SK-N-SH (cell line): ENCODE measurements at regions not wholly inside any gene's neighbourhood (a gene's known extent, or its start where the extent isn't known, plus 50 kb on each side); places are given as distances from the start of the nearest gene placed in this dataset.

Source experiments
- CTCF ChIA-PET: fragments of 300-600, 350-600 bp; formaldehyde crosslinking; extraction: SDS; loops from one replicate; lab custom pipeline; 2021; lab: Yijun Ruan, JAX
- POLR2A ChIA-PET: fragments of 350-600 bp; sonication (Branson Sonifier 250); formaldehyde crosslinking; extraction: SDS; loops from one replicate; lab custom pipeline; 2020; ENCODE audit warnings: antibody characterized with exemption, inconsistent platforms; lab: Yijun Ruan, JAX
- DNase-seq: peaks from one replicate; pipeline ENCODE4 v3.0.0; 2012
- H2AFZ ChIP-seq: fragments of 200-600 bp; sonication (generic); 2 replicates; pipeline ENCODE4 v1.8.1; 2016; ENCODE audit warnings: antibody characterized with exemption, mild to moderate bottlenecking, low read depth
- H3F3A ChIP-seq: fragments of 200-600 bp; sonication (generic); replicated peaks from 2 replicates; pipeline ENCODE3; 2016; ENCODE audit warnings: antibody characterized with exemption, mild to moderate bottlenecking; ENCODE audit not compliant: insufficient read depth
- H3K27ac ChIP-seq, 2 experiments: fragments of 200-500 bp in 1 of 2; fragments of 200-600 bp in 1 of 2; sonication (Bioruptor generic) in 1 of 2; sonication (generic), shearing (Covaris generic) in 1 of 2; 2 replicates each; pipeline versions ENCODE4 v1.5.1 to v1.6.1; 2014 to 2016; ENCODE audit warnings: low read depth in 2 of 2, inconsistent platforms in 1 of 2, low read length in 1 of 2, mild to moderate bottlenecking in 1 of 2, mixed read lengths in 1 of 2
- H3K27me3 ChIP-seq: fragments of 200-600 bp; sonication (generic), shearing (Covaris generic); 2 replicates; pipeline ENCODE4 v1.6.1; 2016; ENCODE audit warnings: mixed run types; ENCODE audit not compliant: insufficient read depth
- H3K36me3 ChIP-seq, 2 experiments: fragments of 200-500 bp in 1 of 2; fragments of 200-600 bp in 1 of 2; sonication (Bioruptor generic) in 1 of 2; sonication (generic) in 1 of 2; replicated peaks in 1 of 2; 2 replicates each; pipeline versions ENCODE3 to v1.5.1; 2014 to 2016; ENCODE audit warnings: low read length in 1 of 2, mild to moderate bottlenecking in 1 of 2; ENCODE audit not compliant: insufficient read depth in 2 of 2, control insufficient read depth in 1 of 2
- H3K4me1 ChIP-seq, 2 experiments: fragments of 200-500 bp in 1 of 2; fragments of 200-600 bp in 1 of 2; sonication (Bioruptor generic) in 1 of 2; sonication (generic), shearing (Covaris generic) in 1 of 2; 2 replicates each; pipeline versions ENCODE4 v1.5.1 to v1.6.1; 2014 to 2016; ENCODE audit warnings: low read depth in 1 of 2, low read length in 1 of 2, mixed run types in 1 of 2; ENCODE audit not compliant: insufficient read depth in 2 of 2, control insufficient read depth in 1 of 2
- H3K4me2 ChIP-seq: fragments of 200-600 bp; sonication (generic), shearing (Covaris generic); 2 replicates; pipeline ENCODE4 v1.6.1; 2017; ENCODE audit warnings: mixed run types
- H3K4me3 ChIP-seq, 2 experiments: fragments of 200-500 bp in 1 of 2; fragments of 200-600 bp in 1 of 2; sonication (Bioruptor generic) in 1 of 2; sonication (generic), shearing (Covaris generic) in 1 of 2; 2 replicates each; pipeline versions ENCODE4 v1.5.1 to v1.8.1; 2014 to 2016; ENCODE audit warnings: low read depth in 2 of 2, inconsistent platforms in 1 of 2, low read length in 1 of 2, mild to moderate bottlenecking in 1 of 2, mixed read lengths in 1 of 2, moderate library complexity in 1 of 2
- H3K79me2 ChIP-seq: fragments of 200-600 bp; sonication (generic); 2 replicates; pipeline ENCODE4 v1.8.1; 2017; ENCODE audit warnings: mild to moderate bottlenecking; ENCODE audit not compliant: insufficient read depth
- H3K9ac ChIP-seq: fragments of 200-600 bp; sonication (generic); 2 replicates; pipeline ENCODE4 v1.6.1; 2017; ENCODE audit warnings: mixed run types
- H3K9me2 ChIP-seq: fragments of 200-600 bp; sonication (generic); 2 replicates; pipeline ENCODE4 v1.6.1; 2017; ENCODE audit warnings: mixed run types
- H3K9me3 ChIP-seq: fragments of 200-600 bp; sonication (generic); 2 replicates; pipeline ENCODE4 v1.6.1; 2017; ENCODE audit warnings: mixed run types, mild to moderate bottlenecking, moderate library complexity
- H4K20me1 ChIP-seq: fragments of 200-600 bp; sonication (generic); 2 replicates; pipeline ENCODE4 v1.6.1; 2017; ENCODE audit warnings: mild to moderate bottlenecking, mixed run types; ENCODE audit not compliant: insufficient read depth
- ELF1 ChIP-seq: IDR thresholded peaks from 2 replicates; pipeline ENCODE4 v1.4.0; 2012
- EZH2phosphoT487 ChIP-seq: fragments of 200-600 bp; sonication (generic); IDR thresholded peaks from 2 replicates; pipeline ENCODE4 v1.6.1; 2017; ENCODE audit warnings: low read depth, mixed run types, mild to moderate bottlenecking, antibody characterized with exemption, moderate library complexity, borderline replicate concordance
- GABPA ChIP-seq: IDR thresholded peaks from 2 replicates; pipeline ENCODE4 v1.4.0; 2012; ENCODE audit warnings: low read depth, mild to moderate bottlenecking
- MXI1 ChIP-seq: IDR thresholded peaks from 2 replicates; pipeline ENCODE4 v1.6.1; 2012; ENCODE audit warnings: mild to moderate bottlenecking, low read depth, low read length, improper control_type of control experiment
- NFIC ChIP-seq: IDR thresholded peaks from 2 replicates; pipeline ENCODE4 v1.4.0; 2012; ENCODE audit warnings: borderline replicate concordance
- POLR2AphosphoS5 ChIP-seq: IDR thresholded peaks from 2 replicates; pipeline ENCODE4 v1.6.1; 2012; ENCODE audit warnings: low read depth, low read length
- RAD21 ChIP-seq: IDR thresholded peaks from 2 replicates; pipeline ENCODE4 v1.6.1; 2012; ENCODE audit warnings: mild to moderate bottlenecking, low read length
- RXRA ChIP-seq: IDR thresholded peaks from 2 replicates; pipeline ENCODE4 v1.4.0; 2012; ENCODE audit warnings: low read depth, mild to moderate bottlenecking, borderline replicate concordance
- TEAD4 ChIP-seq: IDR thresholded peaks from 2 replicates; pipeline ENCODE4 v1.4.0; 2012; ENCODE audit warnings: mild to moderate bottlenecking, borderline replicate concordance; ENCODE audit not compliant: insufficient read depth
- WGBS: methylation state at CpG from one replicate; pipeline ENCODE4 v1.1.6; 2017; ENCODE audit warnings: low lambda C conversion rate; 5-methylcytosine and 5-hydroxymethylcytosine counted together
- TF ChIP-seq, protein P1 (sequence below): IDR thresholded peaks from 2 replicates; pipeline ENCODE4 v1.6.1; 2012; ENCODE audit warnings: mild to moderate bottlenecking, low read depth, low read length, moderate library complexity
- TF ChIP-seq, protein P2 (sequence below): IDR thresholded peaks from 2 replicates; pipeline ENCODE4 v1.4.0; 2012; ENCODE audit warnings: low read depth, borderline replicate concordance
- TF ChIP-seq, protein P3 (sequence below): IDR thresholded peaks from 2 replicates; pipeline ENCODE4 v1.4.0; 2012; ENCODE audit warnings: low read depth
- TF ChIP-seq, protein P4 (sequence below): fragments of 150-350 bp; IDR thresholded peaks from 2 replicates; pipeline ENCODE4 v1.6.1; 2016; ENCODE audit warnings: mild to moderate bottlenecking, low read depth, low read length

DNA sequence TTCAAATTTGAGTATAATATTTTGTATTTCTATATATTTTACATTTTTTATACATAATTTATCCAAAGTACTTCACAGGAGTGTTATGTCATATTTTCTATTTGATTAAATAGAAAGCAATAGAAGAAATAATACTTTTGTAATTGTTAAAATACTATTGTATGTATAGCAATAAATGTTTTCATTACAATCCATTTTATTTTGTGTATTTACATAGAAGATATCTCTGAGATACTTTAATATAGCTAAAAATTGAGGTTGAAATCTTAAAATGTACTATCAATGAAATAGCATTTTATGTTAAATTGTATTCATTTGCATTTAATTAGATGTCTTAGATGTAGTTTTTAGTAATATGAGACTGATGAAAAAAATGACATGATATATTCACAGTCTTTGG, 1109.6 kb upstream of the MIR17HG start:
- Histone ChIP-seq H3K27ac (no peak overlapping the region), H4K20me1 (no peaks in the 10 kb centered on the region), H2AFZ (no peak overlapping the region), H3K4me1 (no peaks in the 10 kb centered on the region), H3K9me3 (no peaks in the 10 kb centered on the region), H3K4me2 (no peak overlapping the region), H3K36me3 (no peaks in the 10 kb centered on the region), H3K9ac (no peak overlapping the region), H3F3A (no peaks in the 10 kb centered on the region), H3K27me3 (no peaks in the 10 kb centered on the region), H3K4me3 (no peak overlapping the region), H3K9me2 (no peaks in the 10 kb centered on the region), H3K79me2 (no peaks in the 10 kb centered on the region)
- CTCF ChIA-PET, result no interaction called here
- DNase-seq, result no peak
- POLR2A ChIA-PET, result no interaction called here
- TF ChIP-seq NFIC, result no peak
- TF ChIP-seq, protein P1, sequence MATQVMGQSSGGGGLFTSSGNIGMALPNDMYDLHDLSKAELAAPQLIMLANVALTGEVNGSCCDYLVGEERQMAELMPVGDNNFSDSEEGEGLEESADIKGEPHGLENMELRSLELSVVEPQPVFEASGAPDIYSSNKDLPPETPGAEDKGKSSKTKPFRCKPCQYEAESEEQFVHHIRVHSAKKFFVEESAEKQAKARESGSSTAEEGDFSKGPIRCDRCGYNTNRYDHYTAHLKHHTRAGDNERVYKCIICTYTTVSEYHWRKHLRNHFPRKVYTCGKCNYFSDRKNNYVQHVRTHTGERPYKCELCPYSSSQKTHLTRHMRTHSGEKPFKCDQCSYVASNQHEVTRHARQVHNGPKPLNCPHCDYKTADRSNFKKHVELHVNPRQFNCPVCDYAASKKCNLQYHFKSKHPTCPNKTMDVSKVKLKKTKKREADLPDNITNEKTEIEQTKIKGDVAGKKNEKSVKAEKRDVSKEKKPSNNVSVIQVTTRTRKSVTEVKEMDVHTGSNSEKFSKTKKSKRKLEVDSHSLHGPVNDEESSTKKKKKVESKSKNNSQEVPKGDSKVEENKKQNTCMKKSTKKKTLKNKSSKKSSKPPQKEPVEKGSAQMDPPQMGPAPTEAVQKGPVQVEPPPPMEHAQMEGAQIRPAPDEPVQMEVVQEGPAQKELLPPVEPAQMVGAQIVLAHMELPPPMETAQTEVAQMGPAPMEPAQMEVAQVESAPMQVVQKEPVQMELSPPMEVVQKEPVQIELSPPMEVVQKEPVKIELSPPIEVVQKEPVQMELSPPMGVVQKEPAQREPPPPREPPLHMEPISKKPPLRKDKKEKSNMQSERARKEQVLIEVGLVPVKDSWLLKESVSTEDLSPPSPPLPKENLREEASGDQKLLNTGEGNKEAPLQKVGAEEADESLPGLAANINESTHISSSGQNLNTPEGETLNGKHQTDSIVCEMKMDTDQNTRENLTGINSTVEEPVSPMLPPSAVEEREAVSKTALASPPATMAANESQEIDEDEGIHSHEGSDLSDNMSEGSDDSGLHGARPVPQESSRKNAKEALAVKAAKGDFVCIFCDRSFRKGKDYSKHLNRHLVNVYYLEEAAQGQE, result no peak
- no peak for TF ChIP-seq RAD21
- no peak for TF ChIP-seq RXRA

DNA sequence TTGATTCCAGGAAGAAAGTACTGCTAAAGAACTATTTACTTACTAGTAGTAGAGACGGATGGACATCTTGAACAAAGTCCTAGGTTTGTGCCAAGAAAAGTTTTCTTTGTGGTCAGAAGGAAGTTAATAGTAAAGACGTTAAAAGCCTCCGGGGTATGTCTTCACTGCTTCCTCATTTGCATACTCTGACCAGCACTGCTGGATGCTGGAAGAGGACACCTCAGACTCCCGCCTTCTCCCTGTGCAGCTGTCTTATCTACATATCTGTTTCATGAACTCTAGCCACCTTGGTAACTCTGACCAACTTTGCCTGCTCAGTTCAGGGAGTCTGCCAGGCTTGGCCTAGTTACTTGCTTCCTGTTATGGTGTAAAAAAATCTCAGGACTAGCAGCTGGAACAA, 1109.1 kb upstream of the MIR17HG start:
- Histone ChIP-seq H3K36me3 (no peaks in the 10 kb centered on the region), H2AFZ (no peak overlapping the region; the same call in 1 of the 2 replicates), H3K4me1 (no peaks in the 10 kb centered on the region), H3K9ac (no peak overlapping the region), H3K4me3 (no peak overlapping the region), H3K27ac (no peak overlapping the region), H4K20me1 (no peaks in the 10 kb centered on the region), H3K79me2 (no peaks in the 10 kb centered on the region), H3K9me3 (no peaks in the 10 kb centered on the region), H3K4me2 (no peak overlapping the region), H3K9me2 (no peaks in the 10 kb centered on the region), H3F3A (no peaks in the 10 kb centered on the region), H3K27me3 (no peaks in the 10 kb centered on the region)
- CTCF ChIA-PET, result no interaction called here
- WGBS, result 52% methylated on average over 4 of the region's 4 CpGs
- DNase-seq, result no peak
- POLR2A ChIA-PET, result interaction anchor here (0.8 kb wide), 1 partner anchor 125 kb away, joined by 3 read pairs; no protein-coding TSS in a partner anchor
- TF ChIP-seq EZH2phosphoT487 (no peak), TEAD4 (no peak), RXRA (no peak), POLR2AphosphoS5 (no peak), MXI1 (no peak), GABPA (no peak), ELF1 (no peak)
- TF ChIP-seq, protein P2, sequence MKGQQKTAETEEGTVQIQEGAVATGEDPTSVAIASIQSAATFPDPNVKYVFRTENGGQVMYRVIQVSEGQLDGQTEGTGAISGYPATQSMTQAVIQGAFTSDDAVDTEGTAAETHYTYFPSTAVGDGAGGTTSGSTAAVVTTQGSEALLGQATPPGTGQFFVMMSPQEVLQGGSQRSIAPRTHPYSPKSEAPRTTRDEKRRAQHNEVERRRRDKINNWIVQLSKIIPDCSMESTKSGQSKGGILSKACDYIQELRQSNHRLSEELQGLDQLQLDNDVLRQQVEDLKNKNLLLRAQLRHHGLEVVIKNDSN, result no peak
- TF ChIP-seq, protein P3, sequence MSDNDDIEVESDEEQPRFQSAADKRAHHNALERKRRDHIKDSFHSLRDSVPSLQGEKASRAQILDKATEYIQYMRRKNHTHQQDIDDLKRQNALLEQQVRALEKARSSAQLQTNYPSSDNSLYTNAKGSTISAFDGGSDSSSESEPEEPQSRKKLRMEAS, result no peak
- TF ChIP-seq, protein P4, sequence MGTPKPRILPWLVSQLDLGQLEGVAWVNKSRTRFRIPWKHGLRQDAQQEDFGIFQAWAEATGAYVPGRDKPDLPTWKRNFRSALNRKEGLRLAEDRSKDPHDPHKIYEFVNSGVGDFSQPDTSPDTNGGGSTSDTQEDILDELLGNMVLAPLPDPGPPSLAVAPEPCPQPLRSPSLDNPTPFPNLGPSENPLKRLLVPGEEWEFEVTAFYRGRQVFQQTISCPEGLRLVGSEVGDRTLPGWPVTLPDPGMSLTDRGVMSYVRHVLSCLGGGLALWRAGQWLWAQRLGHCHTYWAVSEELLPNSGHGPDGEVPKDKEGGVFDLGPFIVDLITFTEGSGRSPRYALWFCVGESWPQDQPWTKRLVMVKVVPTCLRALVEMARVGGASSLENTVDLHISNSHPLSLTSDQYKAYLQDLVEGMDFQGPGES, result no peak
